OCI-LY7 (cell line): ENCODE measurements at regions not wholly inside any gene's neighbourhood (a gene's known extent, or its start where the extent isn't known, plus 50 kb on each side); places are given as distances from the start of the nearest gene placed in this dataset.
A peak's percentile ranks its signal among the peaks of the same experiment; 100 is the strongest.

Experiments used
- BruUV-seq: library from RNA; stranded (reverse); fragments of 400-500 nt; replicated peaks from 2 replicates; lab custom pipeline; 2021; lab: Mats Ljungman, UMichigan
- CTCF ChIA-PET: fragments of 300-600 bp; sonication (Branson Sonifier 250); formaldehyde crosslinking; loops from one replicate; lab custom pipeline; 2022; ENCODE audit warnings: antibody characterized with exemption; ENCODE audit not compliant: unreplicated experiment; lab: Charles Lee
- POLR2A ChIA-PET: fragments of 300-600 bp; sonication (Branson Sonifier 250); formaldehyde crosslinking; loops from one replicate; lab custom pipeline; 2022; ENCODE audit warnings: antibody characterized with exemption; lab: Charles Lee
- DNase-seq: peaks from one replicate; pipeline ENCODE4 v3.0.0-alpha.2; 2015; ENCODE audit warnings: low spot score
- H2AFZ ChIP-seq: fragments of 200-600 bp; sonication (generic), shearing (Covaris generic); 2 replicates; pipeline ENCODE4 v1.6.1; 2014; ENCODE audit warnings: mild to moderate bottlenecking, antibody characterized with exemption, low read length, moderate library complexity
- H3K27ac ChIP-seq: fragments of 200-600 bp; sonication (generic); 2 replicates; pipeline ENCODE4 v1.5.1; 2014; ENCODE audit warnings: mixed run types, low read depth, mild to moderate bottlenecking, moderate library complexity, low read length, inconsistent platforms; ENCODE audit not compliant: poor library complexity, severe bottlenecking
- H3K36me3 ChIP-seq: fragments of 200-600 bp; sonication (generic); 2 replicates; pipeline ENCODE4 v1.6.1; 2014; ENCODE audit warnings: mild to moderate bottlenecking, antibody characterized with exemption, low read length, moderate library complexity, mixed read lengths; ENCODE audit not compliant: insufficient read depth
- H3K4me1 ChIP-seq: fragments of 200-600 bp; sonication (generic); 2 replicates; pipeline ENCODE4 v1.5.1; 2014; ENCODE audit warnings: mild to moderate bottlenecking, low read length; ENCODE audit not compliant: insufficient read depth, poor library complexity, severe bottlenecking
- H3K4me2 ChIP-seq: fragments of 200-600 bp; sonication (generic); 2 replicates; pipeline ENCODE4 v1.6.1; 2014; ENCODE audit warnings: mild to moderate bottlenecking, low read length
- H3K4me3 ChIP-seq: fragments of 200-600 bp; sonication (generic); 2 replicates; pipeline ENCODE4 v1.5.1; 2014; ENCODE audit warnings: mild to moderate bottlenecking, low read depth, low read length; ENCODE audit not compliant: poor library complexity, severe bottlenecking
- H3K79me2 ChIP-seq: fragments of 200-600 bp; sonication (generic); 2 replicates; pipeline ENCODE4 v1.6.1; 2016; ENCODE audit warnings: low read depth, mild to moderate bottlenecking, low read length, moderate library complexity, mixed read lengths; ENCODE audit not compliant: insufficient read depth
- H3K9me2 ChIP-seq: fragments of 200-600 bp; sonication (generic); 2 replicates; pipeline ENCODE4 v1.6.1; 2016; ENCODE audit warnings: mild to moderate bottlenecking, low read length, mixed read lengths; ENCODE audit not compliant: insufficient read depth
- H3K9me3 ChIP-seq: fragments of 200-600 bp; sonication (generic); 2 replicates; pipeline ENCODE4 v1.6.1; 2014; ENCODE audit warnings: mild to moderate bottlenecking, mixed run types, low read length, mixed read lengths
- H4K20me1 ChIP-seq: fragments of 200-600 bp; sonication (generic); 2 replicates; pipeline ENCODE4 v1.6.1; 2014; ENCODE audit warnings: mild to moderate bottlenecking, antibody characterized with exemption, low read length, moderate library complexity, mixed read lengths; ENCODE audit not compliant: insufficient read depth
- EZH2phosphoT487 ChIP-seq: fragments of 200-600 bp; sonication (generic); IDR thresholded peaks from 2 replicates; pipeline ENCODE4 v1.6.1; 2018; ENCODE audit warnings: low read depth, borderline replicate concordance, mild to moderate bottlenecking, mixed run types, antibody characterized with exemption, low read length, moderate library complexity, mixed read lengths
- intact Hi-C: fragments of 100-400 bp; cut with micrococcal nuclease; formaldehyde crosslinking; loops from one replicate; pipeline ENCODE4 v1.10.0; 2022; ENCODE audit not compliant: unreplicated experiment
- TF ChIP-seq, protein P1 (sequence below): fragments of 200-600 bp; sonication (generic); conservative IDR thresholded peaks from 2 replicates; pipeline ENCODE4 v1.5.1; 2014; ENCODE audit warnings: mild to moderate bottlenecking, antibody characterized with exemption, low read length, moderate library complexity, mixed read lengths

- no peak overlapping the region for H2AFZ ChIP-seq
- intact Hi-C loops, result no loop called here
- CTCF ChIA-PET, result no interaction called here
Observed at GRCh38 chr20:53743607-53744260, 150.1 kb upstream of the ZNF217 start.

GRCh38 chr20:53742685-53743081, 149.0 kb upstream of the ZNF217 start:
- intact Hi-C loops, result no loop called here
- H3K9me2 ChIP-seq, result no peaks in the 10 kb centered on the region
- no peaks in the 10 kb centered on the region for H3K79me2 ChIP-seq
- CTCF ChIA-PET, result interaction anchor here (1.0 kb wide), 1 partner anchor 200 kb away, joined by 3 read pairs; no protein-coding TSS in a partner anchor
- no peak overlapping the region for H3K4me2 ChIP-seq
- H3K4me3 ChIP-seq, result no peak overlapping the region
- H2AFZ ChIP-seq, result no peak overlapping the region
- DNase-seq, result no peak
- H3K9me3 ChIP-seq, result no peaks in the 10 kb centered on the region
- H3K27ac ChIP-seq, result no peak overlapping the region
- no TSS peak for BruUV-seq
- POLR2A ChIA-PET, result interaction anchor here (0.6 to 1.6 kb wide), 3 partner anchors 10 to 129 kb away, joined by 3 to 4 read pairs (median 3); no protein-coding TSS in a partner anchor
- H3K4me1 ChIP-seq, result peaks cover 47% of the 10 kb centered on the region
- no peaks in the 10 kb centered on the region for H4K20me1 ChIP-seq
- TF ChIP-seq, protein P1, sequence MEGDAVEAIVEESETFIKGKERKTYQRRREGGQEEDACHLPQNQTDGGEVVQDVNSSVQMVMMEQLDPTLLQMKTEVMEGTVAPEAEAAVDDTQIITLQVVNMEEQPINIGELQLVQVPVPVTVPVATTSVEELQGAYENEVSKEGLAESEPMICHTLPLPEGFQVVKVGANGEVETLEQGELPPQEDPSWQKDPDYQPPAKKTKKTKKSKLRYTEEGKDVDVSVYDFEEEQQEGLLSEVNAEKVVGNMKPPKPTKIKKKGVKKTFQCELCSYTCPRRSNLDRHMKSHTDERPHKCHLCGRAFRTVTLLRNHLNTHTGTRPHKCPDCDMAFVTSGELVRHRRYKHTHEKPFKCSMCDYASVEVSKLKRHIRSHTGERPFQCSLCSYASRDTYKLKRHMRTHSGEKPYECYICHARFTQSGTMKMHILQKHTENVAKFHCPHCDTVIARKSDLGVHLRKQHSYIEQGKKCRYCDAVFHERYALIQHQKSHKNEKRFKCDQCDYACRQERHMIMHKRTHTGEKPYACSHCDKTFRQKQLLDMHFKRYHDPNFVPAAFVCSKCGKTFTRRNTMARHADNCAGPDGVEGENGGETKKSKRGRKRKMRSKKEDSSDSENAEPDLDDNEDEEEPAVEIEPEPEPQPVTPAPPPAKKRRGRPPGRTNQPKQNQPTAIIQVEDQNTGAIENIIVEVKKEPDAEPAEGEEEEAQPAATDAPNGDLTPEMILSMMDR, result no peak
- TF ChIP-seq EZH2phosphoT487, result no peak
- no peaks in the 10 kb centered on the region for H3K36me3 ChIP-seq

More at GRCh38 chr20:53743607-53744260, 150.1 kb upstream of the ZNF217 start:
- POLR2A ChIA-PET, result interaction anchor here (1.6 kb wide), 1 partner anchor 128 kb away, joined by 4 read pairs; no protein-coding TSS in a partner anchor
- Histone ChIP-seq H3K9me2 (no peaks in the 10 kb centered on the region), H3K27ac (no peak overlapping the region), H3K4me2 (no peak overlapping the region), H3K79me2 (no peaks in the 10 kb centered on the region), H4K20me1 (no peaks in the 10 kb centered on the region), H3K4me1 (peaks cover 36% of the 10 kb centered on the region), H3K36me3 (no peaks in the 10 kb centered on the region), H3K9me3 (no peaks in the 10 kb centered on the region), H3K4me3 (no peak overlapping the region)
- no peak for DNase-seq
- TF ChIP-seq, protein P1, result no peak
- TF ChIP-seq EZH2phosphoT487, result no peak
- BruUV-seq, result no TSS peak

DNA sequence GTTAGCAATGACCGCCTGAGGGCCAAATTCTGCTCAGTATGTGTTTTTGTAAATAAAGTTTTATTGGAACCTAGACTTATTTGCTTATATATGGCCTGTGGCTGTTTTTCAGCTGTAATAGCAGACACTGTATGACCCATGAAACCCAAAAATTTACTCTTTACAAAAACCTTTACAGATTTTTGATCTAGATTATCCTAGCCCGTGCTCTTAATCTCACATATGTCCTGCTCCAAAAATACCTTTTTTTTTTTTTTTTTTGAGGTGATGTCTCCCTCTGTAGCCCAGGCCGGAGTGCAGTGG, 148.0 kb upstream of the ZNF217 start:
- Histone ChIP-seq H3K79me2 (no peaks in the 10 kb centered on the region), H3K9me2 (no peaks in the 10 kb centered on the region), H2AFZ (peak overlapping the region; percentile 96; the same call in 1 of the 2 replicates), H3K4me2 (peak overlapping the region; percentile 79), H3K4me1 (peaks cover 57% of the 10 kb centered on the region), H3K27ac (no peak overlapping the region), H4K20me1 (no peaks in the 10 kb centered on the region), H3K4me3 (peak overlapping the region; percentile 56), H3K36me3 (no peaks in the 10 kb centered on the region), H3K9me3 (no peaks in the 10 kb centered on the region)
- DNase-seq, result no peak
- intact Hi-C loops, result no loop called here
- ChIA-PET CTCF (interaction anchor here (1.0 kb wide), 1 partner anchor 201 kb away, joined by 3 read pairs; no protein-coding TSS in a partner anchor), POLR2A (interaction anchor here (0.6 to 1.5 kb wide), 12 partner anchors 10 to 788 kb away, joined by 3 to 6 read pairs (median 4); no protein-coding TSS in a partner anchor)
- TF ChIP-seq EZH2phosphoT487, result no peak
- TF ChIP-seq, protein P1, result no peak
- BruUV-seq, result no TSS peak
